ENCODE measurements at regions not wholly inside any gene's neighbourhood (a gene's known extent, or its start where the extent isn't known, plus 50 kb on each side); places are given as distances from the start of the nearest gene placed in this dataset.

GRCh38 chr1:13911697-13912619, 212.0 kb downstream of the PRDM2 start:
- H2AFZ ChIP-seq (ENCODE audit: control insufficient read depth, low read length): no peak overlapping the region
- no peak overlapping the region for H3K27ac ChIP-seq (ENCODE audit: control insufficient read depth, insufficient read depth, low read length)
- FAIRE-seq (no peak), DNase-seq (ENCODE audit: low read depth, low spot score) (no peak)
- H3K4me2 ChIP-seq (ENCODE audit: control insufficient read depth, extremely low read depth, insufficient read depth, low read depth, low read length): no peak overlapping the region
- no peaks in the 10 kb centered on the region for H3K4me1 ChIP-seq (ENCODE audit: control insufficient read depth, extremely low read depth, insufficient read depth, low read length)
- dilution Hi-C loops (cut with MboI; ENCODE audit: extremely low pct_ligation_motif_present, low sequenced_read_pairs): no loop called here
- no peak overlapping the region for H3K4me3 ChIP-seq (ENCODE audit: control insufficient read depth in 2 of 3, extremely low read depth in 1 of 3, insufficient read depth in 2 of 3, low read depth in 1 of 3, low read length in 3 of 3)
- no peaks in the 10 kb centered on the region for H3K9me1 ChIP-seq (ENCODE audit: control insufficient read depth, extremely low read depth, insufficient read depth, low read length)
- no peaks in the 10 kb centered on the region for H3K36me3 ChIP-seq (ENCODE audit: control insufficient read depth in 2 of 2, extremely low read depth in 1 of 2, insufficient read depth in 2 of 2, low read length in 2 of 2)
- no peaks in the 10 kb centered on the region for H3K9me3 ChIP-seq (ENCODE audit: control insufficient read depth, low read depth, low read length)
- H3K79me2 ChIP-seq (ENCODE audit: control insufficient read depth, insufficient read depth, low read length): no peaks in the 10 kb centered on the region
- H3K27me3 ChIP-seq (ENCODE audit: control insufficient read depth, extremely low read depth, insufficient read depth, low read length): no peaks in the 10 kb centered on the region
- H3K9ac ChIP-seq (ENCODE audit: control insufficient read depth, extremely low read depth, insufficient read depth, low read length): no peak overlapping the region
- TF ChIP-seq, protein P1, sequence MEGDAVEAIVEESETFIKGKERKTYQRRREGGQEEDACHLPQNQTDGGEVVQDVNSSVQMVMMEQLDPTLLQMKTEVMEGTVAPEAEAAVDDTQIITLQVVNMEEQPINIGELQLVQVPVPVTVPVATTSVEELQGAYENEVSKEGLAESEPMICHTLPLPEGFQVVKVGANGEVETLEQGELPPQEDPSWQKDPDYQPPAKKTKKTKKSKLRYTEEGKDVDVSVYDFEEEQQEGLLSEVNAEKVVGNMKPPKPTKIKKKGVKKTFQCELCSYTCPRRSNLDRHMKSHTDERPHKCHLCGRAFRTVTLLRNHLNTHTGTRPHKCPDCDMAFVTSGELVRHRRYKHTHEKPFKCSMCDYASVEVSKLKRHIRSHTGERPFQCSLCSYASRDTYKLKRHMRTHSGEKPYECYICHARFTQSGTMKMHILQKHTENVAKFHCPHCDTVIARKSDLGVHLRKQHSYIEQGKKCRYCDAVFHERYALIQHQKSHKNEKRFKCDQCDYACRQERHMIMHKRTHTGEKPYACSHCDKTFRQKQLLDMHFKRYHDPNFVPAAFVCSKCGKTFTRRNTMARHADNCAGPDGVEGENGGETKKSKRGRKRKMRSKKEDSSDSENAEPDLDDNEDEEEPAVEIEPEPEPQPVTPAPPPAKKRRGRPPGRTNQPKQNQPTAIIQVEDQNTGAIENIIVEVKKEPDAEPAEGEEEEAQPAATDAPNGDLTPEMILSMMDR (optimal IDR thresholded peaks at IDR 0.05 in 1 of 3, IDR thresholded peaks at IDR 0.05 in 1 of 3, conservative IDR thresholded peaks at IDR 0.05 in 1 of 3; ENCODE audit: extremely low read depth in 1 of 3, insufficient read depth in 2 of 3, low read length in 3 of 3): no peak
- no peak for TF ChIP-seq EZH2 (IDR thresholded peaks at IDR 0.05; ENCODE audit: low read length)
- no peaks in the 10 kb centered on the region for H4K20me1 ChIP-seq (ENCODE audit: control insufficient read depth, extremely low read depth, insufficient read depth, low read length)

- H3K9ac ChIP-seq (ENCODE audit: control insufficient read depth, extremely low read depth, insufficient read depth, low read length): no peak overlapping the region
- H3K4me3 ChIP-seq (ENCODE audit: control insufficient read depth in 2 of 3, extremely low read depth in 1 of 3, insufficient read depth in 2 of 3, low read depth in 1 of 3, low read length in 3 of 3): no peak overlapping the region
- no peak overlapping the region for H2AFZ ChIP-seq (ENCODE audit: control insufficient read depth, low read length)
- no peaks in the 10 kb centered on the region for H3K36me3 ChIP-seq (ENCODE audit: control insufficient read depth in 2 of 2, extremely low read depth in 1 of 2, insufficient read depth in 2 of 2, low read length in 2 of 2)
- no peak overlapping the region for H3K27ac ChIP-seq (ENCODE audit: control insufficient read depth, insufficient read depth, low read length)
- no peak for DNase-seq (ENCODE audit: low read depth, low spot score)
- H4K20me1 ChIP-seq (ENCODE audit: control insufficient read depth, extremely low read depth, insufficient read depth, low read length): no peaks in the 10 kb centered on the region
- no peak overlapping the region for H3K4me2 ChIP-seq (ENCODE audit: control insufficient read depth, extremely low read depth, insufficient read depth, low read depth, low read length)
- no peaks in the 10 kb centered on the region for H3K79me2 ChIP-seq (ENCODE audit: control insufficient read depth, insufficient read depth, low read length)
- no peak for FAIRE-seq
- no peaks in the 10 kb centered on the region for H3K4me1 ChIP-seq (ENCODE audit: control insufficient read depth, extremely low read depth, insufficient read depth, low read length)
- TF ChIP-seq EZH2 (IDR thresholded peaks at IDR 0.05; ENCODE audit: low read length): no peak
- TF ChIP-seq, protein P1 (optimal IDR thresholded peaks at IDR 0.05 in 1 of 3, IDR thresholded peaks at IDR 0.05 in 1 of 3, conservative IDR thresholded peaks at IDR 0.05 in 1 of 3; ENCODE audit: extremely low read depth in 1 of 3, insufficient read depth in 2 of 3, low read length in 3 of 3): no peak
- dilution Hi-C loops (cut with MboI; ENCODE audit: extremely low pct_ligation_motif_present, low sequenced_read_pairs): no loop called here
- no peaks in the 10 kb centered on the region for H3K9me1 ChIP-seq (ENCODE audit: control insufficient read depth, extremely low read depth, insufficient read depth, low read length)
- H3K9me3 ChIP-seq (ENCODE audit: control insufficient read depth, low read depth, low read length): no peaks in the 10 kb centered on the region
- H3K27me3 ChIP-seq (ENCODE audit: control insufficient read depth, extremely low read depth, insufficient read depth, low read length): no peaks in the 10 kb centered on the region
These were observed 213.4 kb downstream of the PRDM2 start for GRCh38 chr1:13913396-13913795.
